CD1c-positive myeloid dendritic cell (primary cell): ENCODE measurements at regions not wholly inside any gene's neighbourhood (a gene's known extent, or its start where the extent isn't known, plus 50 kb on each side); places are given as distances from the start of the nearest gene placed in this dataset.

Experiments used
- DNase-seq: peaks from one replicate; pipeline ENCODE4 v3.0.0-alpha.2; 2016; ENCODE audit errors: extremely low spot score

DNA sequence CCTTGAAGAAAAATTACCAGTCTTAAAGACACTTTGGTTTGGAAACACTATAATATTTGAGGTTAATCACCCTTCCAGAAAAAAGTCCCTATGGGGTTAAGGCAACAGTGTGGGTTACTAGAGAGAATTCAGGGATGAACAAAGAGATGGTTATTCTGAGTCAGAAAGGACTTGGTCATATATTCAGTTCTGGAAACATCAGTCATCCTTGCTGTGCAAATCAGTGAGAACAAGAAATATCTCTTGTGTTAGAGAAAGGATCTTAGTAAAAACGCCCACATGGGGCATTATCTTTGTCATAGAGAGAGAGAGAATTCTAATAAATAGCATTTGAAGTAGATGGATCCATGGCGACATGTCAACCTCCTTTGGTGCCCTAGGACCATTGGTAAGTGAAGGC, 59.4 kb upstream of the E2F7 start:
- no peak for DNase-seq

DNA sequence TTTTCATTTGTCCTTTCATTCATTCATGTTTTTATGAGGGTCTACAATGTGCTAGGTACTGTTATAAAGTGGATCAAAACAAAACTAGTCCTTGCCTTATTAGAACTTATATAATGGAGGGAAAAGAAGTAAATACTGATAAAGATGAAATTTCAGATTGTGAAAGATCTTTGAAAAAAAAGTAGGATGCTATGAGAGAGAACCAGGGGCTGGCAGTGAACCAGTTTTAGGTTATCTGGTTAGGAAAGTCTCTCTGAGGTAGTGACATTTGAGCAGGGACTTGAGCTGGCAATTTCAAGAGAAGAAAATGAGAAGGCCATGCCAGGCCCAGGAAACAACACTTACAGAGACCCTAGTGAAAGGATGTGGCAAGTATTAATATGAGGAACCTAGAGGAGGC, 57.3 kb upstream of the E2F7 start:
- DNase-seq: no peak

- DNase-seq: no peak
Observed at GRCh38 chr12:77122236-77122635, 56.9 kb upstream of the E2F7 start.

GRCh38 chr12:77120156-77121085, 55.1 kb upstream of the E2F7 start:
- no peak for DNase-seq

DNA sequence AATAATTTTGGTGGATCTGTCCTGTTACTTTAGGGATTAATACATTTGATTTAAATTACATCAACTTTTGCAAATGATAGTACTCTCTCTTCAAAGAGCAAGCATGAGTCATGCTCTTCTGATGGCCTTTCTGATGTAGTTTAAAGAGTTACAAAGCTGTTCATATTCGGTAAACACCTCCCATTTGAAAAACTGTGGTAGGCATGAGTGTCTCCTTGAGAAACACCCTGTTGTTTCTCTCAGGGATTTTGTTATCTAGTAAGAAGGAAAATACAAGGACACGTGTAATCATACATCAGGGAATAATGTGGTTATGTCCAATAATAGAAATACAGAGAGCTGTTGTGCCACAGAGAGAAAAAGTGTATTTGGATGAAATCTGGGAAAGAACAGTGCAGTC, 53.3 kb upstream of the E2F7 start:
- DNase-seq: no peak

DNA sequence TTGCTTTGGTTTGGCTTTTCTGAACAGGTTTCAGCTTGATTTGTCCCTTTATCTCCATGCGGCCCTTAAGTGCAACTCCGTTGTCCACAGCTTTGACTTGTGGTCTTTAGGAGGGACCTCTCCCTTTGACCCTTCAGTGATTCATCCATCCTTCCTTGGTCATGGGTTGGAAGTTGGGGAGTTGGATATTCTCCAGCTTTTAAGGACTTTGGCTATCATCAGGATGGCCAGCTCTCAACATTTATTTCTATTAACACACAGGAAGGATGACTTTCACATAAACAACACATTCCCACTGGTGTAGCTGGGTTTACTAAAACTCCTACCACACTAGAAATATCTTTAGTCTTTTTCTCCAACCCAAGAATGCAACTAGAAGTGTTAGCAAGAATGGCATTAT, 50.9 kb upstream of the E2F7 start:
- DNase-seq: no peak

DNA sequence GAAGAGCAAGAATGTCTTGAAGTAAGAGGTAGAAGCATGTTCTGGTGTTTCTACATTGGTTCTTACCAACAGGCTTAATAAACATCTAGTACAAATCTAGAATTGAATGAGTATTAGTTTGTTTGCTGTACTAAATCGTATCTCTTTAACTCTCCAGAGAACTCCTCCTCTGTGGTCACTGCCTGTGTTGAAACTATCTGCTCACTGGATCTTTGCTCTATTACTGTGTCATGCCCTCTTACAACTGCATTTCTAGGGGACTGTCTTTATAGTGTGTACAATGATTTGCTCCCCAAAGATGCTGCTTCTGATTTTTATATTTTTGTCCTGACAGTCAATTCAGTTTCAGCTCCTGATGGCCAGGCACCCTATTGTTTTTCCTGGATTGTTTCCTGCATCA, 50.1 kb upstream of the E2F7 start:
- no peak for DNase-seq
